Stomach (tissue), 8 donors: ENCODE measurements at regions not wholly inside any gene's neighbourhood (a gene's known extent, or its start where the extent isn't known, plus 50 kb on each side); places are given as distances from the start of the nearest gene placed in this dataset.

Experiments used
- DNase-seq, 2 donors: peaks; one replicate each; pipeline versions ENCODE4 v3.0.0 to v3.0.0-alpha.2; 2013 to 2019
- H3K27ac ChIP-seq, 5 donors: fragments of 200-600 bp in 4 of 5; sonication (generic) in 4 of 5; one replicate each; pipeline ENCODE4 v1.5.1; 2013 to 2019; ENCODE audit warnings: mild to moderate bottlenecking in 1 of 5, moderate library complexity in 1 of 5
- H3K27me3 ChIP-seq, 3 donors: fragments of 200-600 bp; sonication (generic); one replicate each; pipeline ENCODE4 v1.5.1; 2017 to 2019; ENCODE audit warnings: mixed run types in 1 of 3
- H3K36me3 ChIP-seq, 4 donors: fragments of 200-600 bp; sonication (generic); 1 replicate in 3 of 4; 2 replicates in 1 of 4; pipeline ENCODE4 v1.5.1; 2016 to 2019
- H3K4me1 ChIP-seq, 4 donors: fragments of 200-600 bp; sonication (generic); one replicate each; pipeline ENCODE4 v1.5.1; 2016 to 2019
- H3K4me3 ChIP-seq, 4 donors: fragments of 200-600 bp; sonication (generic) in 3 of 4; one replicate each; pipeline ENCODE4 v1.5.1; 2016 to 2019; ENCODE audit warnings: mild to moderate bottlenecking in 1 of 4
- H3K9me3 ChIP-seq, 4 donors: fragments of 200-600 bp; sonication (generic); one replicate each; pipeline ENCODE4 v1.5.1; 2016 to 2019
- POLR2AphosphoS5 ChIP-seq, 3 donors: sonication (generic); formaldehyde crosslinking; IDR thresholded peaks; one replicate each; pipeline ENCODE4 v1.6.1; 2016; ENCODE audit warnings: antibody characterized with exemption in 3 of 3
- WGBS, 5 donors: extraction: QIAGEN DNeasy Blood & Tissue Kit in 3 of 5; methylation state at CpG; one replicate each; pipeline versions ENCODE4 v1.1.5 to v1.1.7; 2013 to 2018; 5-methylcytosine and 5-hydroxymethylcytosine counted together
- intact Hi-C: fragments of 100-400 bp; cut with DNase I; formaldehyde crosslinking; loops from one replicate; pipeline ENCODE4 v1.15.1; 2023; ENCODE audit warnings: low total_unique reads
- small RNA-seq, 4 donors: library from RNA; depleted of rRNA; stranded (forward); fragments of <200 nt; gene quantifications; one replicate each; pipeline ENCODE3, GENCODE V24; 2016
- TF ChIP-seq, protein P1 (sequence below), 7 experiments: fragments of 450-650 bp in 4 of 7; fragments of 200-600 bp in 3 of 7; sonication (generic) in 3 of 7; IDR thresholded peaks; one replicate each; pipeline ENCODE4 v1.5.1; 2016 to 2019; ENCODE audit warnings: antibody characterized with exemption in 7 of 7, control low read depth in 2 of 7, mild to moderate bottlenecking in 1 of 7
- donor health status: healthy with polysubstance abuse.
- donor health status: Bipolar disorder and iron deficiency.
- donor health status: healthy.

DNA sequence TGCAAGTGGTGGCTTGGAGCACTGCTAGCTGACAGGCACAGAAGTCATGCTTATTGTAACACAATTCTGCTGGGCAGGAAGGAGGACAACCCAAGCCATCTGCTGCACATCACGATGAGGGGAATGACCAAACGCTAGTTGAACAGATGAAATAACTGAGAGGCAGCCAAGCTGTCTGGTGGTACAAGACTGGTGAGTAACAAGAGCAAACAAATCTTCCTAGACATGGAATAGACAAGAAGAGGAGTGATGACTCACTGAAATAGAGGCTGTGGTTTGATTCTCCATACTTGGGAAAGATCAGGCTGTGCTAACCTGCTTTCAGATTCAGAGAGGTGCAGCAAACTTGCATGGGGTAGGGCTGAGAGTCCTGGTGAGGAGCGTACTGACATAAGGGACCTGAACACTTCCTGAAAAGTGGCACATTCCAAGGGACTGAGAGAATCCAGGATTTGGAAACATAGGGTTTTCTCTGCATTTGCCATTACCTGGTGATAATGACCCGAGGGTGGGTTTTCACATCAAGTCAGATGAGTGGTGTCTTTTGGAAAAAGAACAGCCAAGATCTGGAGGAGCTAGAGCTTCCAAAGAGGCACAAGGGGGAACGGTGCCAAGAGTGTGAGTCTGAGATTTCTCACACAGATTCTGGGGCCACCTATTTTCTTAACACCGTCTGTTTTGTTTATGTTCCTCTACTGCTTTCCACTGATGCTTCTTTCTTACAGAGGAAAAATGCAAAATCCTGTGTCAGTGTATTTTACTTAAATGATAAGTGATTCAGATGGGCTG, 60.0 kb downstream of the PRL start:
- H3K27me3 ChIP-seq = no peaks in the 10 kb centered on the region
- no peak overlapping the region for H3K4me3 ChIP-seq
- TF ChIP-seq, protein P1, sequence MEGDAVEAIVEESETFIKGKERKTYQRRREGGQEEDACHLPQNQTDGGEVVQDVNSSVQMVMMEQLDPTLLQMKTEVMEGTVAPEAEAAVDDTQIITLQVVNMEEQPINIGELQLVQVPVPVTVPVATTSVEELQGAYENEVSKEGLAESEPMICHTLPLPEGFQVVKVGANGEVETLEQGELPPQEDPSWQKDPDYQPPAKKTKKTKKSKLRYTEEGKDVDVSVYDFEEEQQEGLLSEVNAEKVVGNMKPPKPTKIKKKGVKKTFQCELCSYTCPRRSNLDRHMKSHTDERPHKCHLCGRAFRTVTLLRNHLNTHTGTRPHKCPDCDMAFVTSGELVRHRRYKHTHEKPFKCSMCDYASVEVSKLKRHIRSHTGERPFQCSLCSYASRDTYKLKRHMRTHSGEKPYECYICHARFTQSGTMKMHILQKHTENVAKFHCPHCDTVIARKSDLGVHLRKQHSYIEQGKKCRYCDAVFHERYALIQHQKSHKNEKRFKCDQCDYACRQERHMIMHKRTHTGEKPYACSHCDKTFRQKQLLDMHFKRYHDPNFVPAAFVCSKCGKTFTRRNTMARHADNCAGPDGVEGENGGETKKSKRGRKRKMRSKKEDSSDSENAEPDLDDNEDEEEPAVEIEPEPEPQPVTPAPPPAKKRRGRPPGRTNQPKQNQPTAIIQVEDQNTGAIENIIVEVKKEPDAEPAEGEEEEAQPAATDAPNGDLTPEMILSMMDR (IDR thresholded peaks at IDR 0.05) = no peak
- TF ChIP-seq POLR2AphosphoS5 (IDR thresholded peaks at IDR 0.05) = peak in 1 of 3 donors; percentile 30
- intact Hi-C loops = no loop called here
- no peak for DNase-seq
- peaks cover 0 to 4% (median 0%) of the 10 kb centered on the region in 4 donors for H3K9me3 ChIP-seq
- H3K4me1 ChIP-seq = no peaks in the 10 kb centered on the region
- whole genome bisulfite sequencing, 5 donors = 56 to 67% (median 63%) methylated on average over 6 of the region's 6 CpGs
- H3K36me3 ChIP-seq = no peaks in the 10 kb centered on the region
- no peak overlapping the region for H3K27ac ChIP-seq

Small RNA genes in the stretch of these regions (small RNA-seq; reads per million reads assigned to genes)
- 0 reads per million in 4 donors for gene AL136313.1
